NCI-H774 (cell line): ENCODE measurements at regions not wholly inside any gene's neighbourhood (a gene's known extent, or its start where the extent isn't known, plus 50 kb on each side); places are given as distances from the start of the nearest gene placed in this dataset.
A peak's percentile ranks its signal among the peaks of the same experiment; 100 is the strongest.

Experiments
- DNase-seq: peaks from one replicate; lab custom pipeline; 2025; lab: John Stamatoyannopoulos, UW

DNA sequence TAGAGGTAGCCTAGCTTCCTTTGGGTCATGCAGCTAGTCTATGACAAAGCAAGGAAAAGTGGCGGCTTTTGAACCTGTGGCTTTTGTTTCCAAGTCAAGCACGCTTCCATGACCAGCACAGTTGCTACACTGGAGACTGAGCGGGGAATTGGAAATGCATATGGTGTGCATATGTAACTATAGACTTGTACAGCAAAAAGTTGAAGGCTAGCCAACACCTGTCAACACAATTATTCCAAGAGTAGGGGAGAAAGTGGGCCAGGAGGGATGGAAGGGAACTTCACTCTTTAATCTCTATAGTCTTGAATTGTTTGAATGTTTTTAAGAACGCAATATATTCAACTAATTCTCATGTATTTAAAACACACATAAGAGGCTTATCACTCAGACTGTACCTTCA is 218.5 kb upstream of the CADM1 start:
- DNase-seq: no peak

DNA sequence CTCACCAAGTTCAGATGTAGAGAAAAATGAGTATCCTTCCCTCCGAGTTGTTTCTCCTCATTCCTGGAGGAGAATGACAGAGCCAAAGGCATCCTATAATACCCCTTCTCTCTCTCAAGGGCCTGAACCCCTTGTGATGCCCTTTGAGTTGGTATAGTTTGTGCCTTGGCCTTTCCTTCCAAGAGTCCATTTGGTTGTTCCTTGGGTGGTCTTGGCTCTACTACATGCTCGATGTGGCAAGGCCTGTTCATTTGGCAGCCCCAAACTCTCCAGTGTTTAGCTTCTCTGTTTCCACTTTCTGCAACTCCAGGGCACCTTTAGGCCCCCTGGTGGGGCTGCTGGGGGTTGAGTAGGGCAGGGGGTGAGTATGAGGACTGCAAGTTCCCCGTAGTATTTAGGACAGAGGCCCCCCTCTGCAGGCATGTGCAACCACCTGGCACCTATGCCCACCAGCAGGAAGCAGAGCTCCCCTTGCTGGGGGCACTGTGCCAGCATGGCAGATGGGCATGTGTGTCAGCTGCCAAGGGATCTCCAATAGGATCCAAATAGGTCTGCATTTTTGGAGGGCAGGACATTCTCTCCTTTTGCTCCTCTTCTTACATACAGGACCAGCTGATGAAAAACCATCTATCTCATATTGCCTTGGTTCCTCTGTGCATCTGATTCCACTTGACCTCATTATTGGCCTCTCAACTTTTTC is 217.2 kb upstream of the CADM1 start:
- no peak for DNase-seq

- peak; percentile 13 for DNase-seq
Observed at GRCh38 chr11:115720602-115721245, 216.5 kb upstream of the CADM1 start.

DNA sequence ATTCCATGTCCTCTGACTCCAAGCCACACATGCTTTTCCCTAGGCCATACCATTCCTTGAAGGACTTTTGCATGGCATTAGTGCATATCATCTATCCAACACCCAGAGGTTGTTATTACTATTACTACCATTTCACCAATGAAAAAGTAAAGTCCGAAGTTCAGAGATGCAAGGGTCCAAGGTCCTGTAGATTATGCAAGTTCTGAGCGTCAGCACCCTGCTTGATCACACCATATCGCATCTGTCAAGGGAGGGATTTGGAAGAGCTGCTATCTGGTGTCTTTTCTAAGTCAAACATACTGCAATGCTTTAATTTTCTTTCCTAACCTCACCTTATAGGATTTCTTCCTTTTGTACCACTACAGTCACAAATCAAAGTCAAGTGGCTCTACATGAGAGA is 214.7 kb upstream of the CADM1 start:
- DNase-seq: no peak

DNA sequence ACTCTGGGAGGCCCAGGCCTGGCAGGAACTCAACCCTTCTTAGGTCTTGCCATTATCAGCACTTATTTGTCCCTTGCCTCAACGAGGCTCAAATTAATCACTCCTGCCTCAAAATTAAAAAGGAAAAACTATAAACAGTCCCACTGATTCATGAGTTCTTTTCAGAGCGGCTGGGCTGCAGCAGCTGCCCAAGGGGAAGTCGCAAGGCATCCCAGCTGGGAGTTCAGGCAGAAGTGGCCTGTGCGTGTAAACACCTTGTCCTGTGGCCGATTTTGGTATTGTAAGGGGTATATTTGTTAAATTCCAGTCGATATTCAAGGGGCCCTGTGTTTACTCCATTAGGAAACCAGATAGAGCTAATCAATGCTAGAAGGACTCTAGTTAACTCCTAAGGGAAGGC is 213.9 kb upstream of the CADM1 start:
- DNase-seq: no peak

GRCh38 chr11:115716601-115717529 is 212.7 kb upstream of the CADM1 start:
- no peak for DNase-seq

GRCh38 chr11:115716080-115716479 is 211.9 kb upstream of the CADM1 start:
- no peak for DNase-seq

- no peak for DNase-seq
Observed at GRCh38 chr11:115715251-115715770, 211.1 kb upstream of the CADM1 start.

GRCh38 chr11:115712296-115712695 is 208.1 kb upstream of the CADM1 start:
- no peak for DNase-seq

GRCh38 chr11:115710980-115711379 is 206.8 kb upstream of the CADM1 start:
- no peak for DNase-seq

DNA sequence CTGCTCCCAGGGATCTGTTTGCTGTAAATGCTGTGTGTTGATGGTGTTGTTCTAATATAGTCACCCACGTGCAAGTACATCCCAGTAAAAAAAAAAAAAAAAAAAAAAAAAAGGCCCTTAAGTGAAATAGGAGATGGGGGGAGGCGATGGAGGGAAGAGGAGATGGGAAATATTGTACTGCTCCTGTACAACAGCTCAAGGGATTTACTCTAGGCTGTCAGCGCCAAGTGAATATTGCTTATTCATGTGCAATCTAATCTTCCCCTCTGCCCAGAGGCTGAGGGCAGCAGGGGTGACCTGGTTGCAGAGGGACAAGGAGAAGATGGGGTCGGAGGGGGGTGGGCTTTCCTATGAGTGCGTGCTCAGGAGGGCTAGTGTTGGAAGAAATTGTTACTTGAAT is 206.2 kb upstream of the CADM1 start:
- DNase-seq: no peak

DNA sequence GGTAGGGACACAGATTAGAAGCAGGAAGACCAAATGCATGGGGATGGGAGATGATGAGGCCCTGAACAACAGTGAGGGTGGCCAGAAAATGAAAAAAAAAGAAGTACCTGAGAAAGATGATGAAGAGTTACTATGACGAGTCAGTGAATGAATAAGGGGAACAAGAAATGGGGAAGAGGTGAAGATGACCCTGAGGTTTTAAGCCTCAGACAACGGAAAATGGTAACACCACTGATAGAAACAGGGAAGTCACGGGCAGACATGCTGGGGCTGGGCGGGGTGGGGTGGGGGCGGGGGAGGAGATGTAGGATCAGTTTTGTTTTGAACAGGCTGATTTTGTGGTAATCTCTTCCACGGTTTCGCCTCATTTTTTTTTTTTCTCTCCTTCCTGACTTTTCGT is 205.1 kb upstream of the CADM1 start:
- no peak for DNase-seq

DNA sequence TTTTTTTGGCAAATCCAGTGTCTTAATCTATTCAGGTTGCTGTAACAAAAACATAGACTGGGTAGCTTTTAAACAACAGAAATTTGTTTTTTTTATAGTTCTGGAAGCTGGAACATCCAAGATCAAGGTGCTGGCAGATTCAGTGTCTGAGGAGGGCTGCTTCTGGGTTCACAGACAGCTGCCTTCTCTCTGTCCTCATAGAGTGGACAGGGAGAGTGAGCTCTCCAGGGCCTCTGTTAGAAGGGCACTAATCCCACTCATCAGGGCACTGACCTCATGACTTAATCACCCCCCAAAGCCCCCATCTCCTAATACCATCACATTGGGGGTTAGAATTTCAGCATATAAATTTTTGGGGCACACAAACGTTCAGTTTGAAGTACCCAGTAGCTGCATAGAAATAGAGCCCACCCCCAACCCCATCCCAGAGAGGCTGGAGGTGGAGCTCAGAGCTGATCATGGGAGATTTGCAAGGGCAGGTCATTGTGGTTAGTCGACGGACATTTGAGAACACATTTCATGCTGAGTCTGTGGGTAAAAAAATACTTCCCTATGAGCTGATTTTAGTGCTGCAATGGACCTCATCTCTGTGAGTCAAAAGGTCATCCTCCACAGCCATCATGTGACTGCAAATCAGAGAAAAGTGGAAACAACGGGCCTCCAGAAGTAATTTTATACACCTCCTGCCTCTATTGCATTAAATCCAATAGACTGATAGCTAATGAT is 203.1 kb upstream of the CADM1 start:
- DNase-seq: no peak

DNA sequence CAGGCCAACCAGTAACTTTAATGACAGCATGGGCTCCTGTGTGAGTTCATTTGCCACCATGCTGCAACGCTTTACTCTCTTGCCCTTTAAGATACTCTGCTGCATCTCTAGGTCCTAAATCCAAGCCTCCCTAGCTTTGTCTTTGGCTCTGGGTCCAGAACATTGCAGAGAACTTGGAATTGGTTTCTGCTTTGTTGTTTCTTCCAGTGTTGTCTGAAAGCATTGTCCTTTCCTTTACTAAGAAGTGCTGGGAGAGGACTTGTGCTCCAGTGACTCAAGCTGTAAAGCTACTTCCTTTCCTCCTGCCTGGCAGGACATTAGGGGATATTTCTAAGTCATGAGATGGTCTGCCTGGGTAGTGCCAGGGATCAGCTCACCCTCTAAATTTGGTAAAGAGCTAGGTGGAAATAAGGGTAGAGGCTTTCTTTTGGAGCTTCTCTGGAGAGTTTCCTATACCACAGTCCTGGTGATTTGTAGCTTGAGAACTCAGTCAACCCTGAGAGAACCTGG is 202.5 kb upstream of the CADM1 start:
- DNase-seq: no peak

DNA sequence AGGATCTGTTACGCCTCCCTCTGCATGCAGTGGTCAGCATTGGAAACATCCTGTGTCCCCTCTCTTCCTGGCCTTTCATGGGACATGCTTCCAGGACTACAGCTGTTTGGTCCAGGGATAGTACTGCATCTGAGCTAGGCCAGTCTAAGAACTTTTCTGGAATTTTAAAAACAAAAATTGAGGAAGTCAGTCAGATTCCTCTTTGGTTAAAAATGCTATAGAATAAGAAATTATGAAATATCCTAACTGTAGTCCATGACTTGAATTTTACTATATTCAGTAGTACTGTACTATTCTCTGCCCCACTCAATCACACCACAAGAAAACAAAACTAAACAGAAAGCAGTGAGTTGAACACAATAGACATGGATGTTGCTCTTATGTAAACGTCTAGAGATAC is 201.0 kb upstream of the CADM1 start:
- DNase-seq: no peak

GRCh38 chr11:115700981-115701875 is 197.0 kb upstream of the CADM1 start:
- no peak for DNase-seq

GRCh38 chr11:115700496-115700895 is 196.3 kb upstream of the CADM1 start:
- peak; percentile 48 for DNase-seq

- no peak for DNase-seq
Observed at GRCh38 chr11:115699733-115700132, 195.5 kb upstream of the CADM1 start.

DNA sequence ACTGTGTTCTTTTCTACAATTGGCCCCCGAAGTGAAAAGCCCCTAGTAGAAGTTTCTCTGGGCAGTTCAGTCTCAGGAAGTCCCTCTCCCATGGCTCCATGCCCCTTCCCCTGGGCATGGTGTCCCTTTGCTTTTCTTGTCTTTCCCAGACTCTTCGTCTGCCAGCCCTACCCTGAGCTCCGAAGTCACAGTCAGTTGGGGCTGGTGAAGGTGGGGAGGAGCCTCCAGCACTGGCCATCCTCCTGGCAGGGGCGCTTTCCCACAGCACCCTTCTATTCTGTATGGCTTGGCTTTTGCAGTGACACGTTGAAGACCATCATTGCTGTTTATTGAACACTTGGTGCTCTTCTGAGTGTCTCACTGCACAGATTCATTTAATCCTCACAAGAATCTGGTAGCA is 195.1 kb upstream of the CADM1 start:
- DNase-seq: no peak

DNA sequence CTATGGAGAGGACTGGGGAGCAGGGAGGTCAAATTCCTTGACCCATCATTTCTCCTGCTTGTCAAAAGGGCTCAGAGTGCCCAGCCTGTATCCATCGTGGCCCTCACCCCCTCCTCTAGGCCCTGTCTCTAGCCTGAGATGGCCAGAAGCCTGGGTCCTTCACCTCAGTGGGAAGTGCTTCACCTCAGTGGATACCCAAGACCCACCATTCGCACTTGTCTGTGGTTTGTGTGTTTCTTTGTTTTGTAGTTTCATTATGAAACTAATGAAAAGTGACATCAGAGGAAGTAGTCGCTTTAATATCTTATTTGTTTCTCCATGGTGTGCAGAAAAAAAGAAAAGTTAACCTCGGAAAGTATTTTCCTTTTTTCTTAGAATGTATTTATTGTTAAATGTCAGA is 194.0 kb upstream of the CADM1 start:
- DNase-seq: no peak

DNA sequence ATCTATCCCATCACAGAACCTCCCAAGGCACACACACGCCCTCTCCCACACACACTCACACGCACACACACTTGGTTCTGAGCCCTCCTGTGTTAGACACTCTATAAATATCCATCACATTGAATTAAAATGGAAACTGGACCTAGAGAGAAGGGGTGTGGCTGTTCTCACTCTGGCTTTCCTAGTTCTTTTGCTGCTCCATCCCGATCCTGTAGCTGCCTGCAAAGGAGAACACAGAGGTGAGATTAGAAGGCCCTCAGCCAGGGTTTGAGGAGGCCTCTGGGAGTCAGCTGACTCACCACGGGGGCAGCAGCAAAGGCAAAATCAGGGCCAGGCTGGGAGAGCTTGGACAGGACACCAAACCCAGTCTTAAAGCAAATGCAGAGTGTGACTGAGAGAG is 192.3 kb upstream of the CADM1 start:
- no peak for DNase-seq
